OCI-LY1 (cell line): ENCODE measurements at regions not wholly inside any gene's neighbourhood (a gene's known extent, or its start where the extent isn't known, plus 50 kb on each side); places are given as distances from the start of the nearest gene placed in this dataset.

Experiments
- H2AFZ ChIP-seq: fragments of 200-600 bp; sonication (generic), shearing (Covaris generic); 2 replicates; pipeline ENCODE4 v1.6.0; 2014; ENCODE audit warnings: antibody characterized with exemption, mild to moderate bottlenecking, low read length
- H3F3A ChIP-seq: fragments of 200-600 bp; sonication (generic), shearing (Covaris generic); 2 replicates; pipeline ENCODE4 v1.6.0; 2014; ENCODE audit warnings: mild to moderate bottlenecking, antibody characterized with exemption, low read length, moderate library complexity; ENCODE audit not compliant: insufficient read depth
- H3K27ac ChIP-seq: fragments of 200-600 bp; sonication (generic); 2 replicates; pipeline ENCODE4 v1.5.1; 2014; ENCODE audit warnings: low read length, mixed run types, mild to moderate bottlenecking, low read depth; ENCODE audit not compliant: poor library complexity, severe bottlenecking
- H3K27me3 ChIP-seq: fragments of 200-600 bp; sonication (generic); 2 replicates; pipeline ENCODE4 v1.6.0; 2014; ENCODE audit warnings: antibody characterized with exemption, mild to moderate bottlenecking, low read length, moderate library complexity; ENCODE audit not compliant: insufficient read depth
- H3K36me3 ChIP-seq: fragments of 200-600 bp; sonication (generic); 2 replicates; pipeline ENCODE4 v1.6.1; 2014; ENCODE audit warnings: mild to moderate bottlenecking, antibody characterized with exemption, low read length, moderate library complexity, mixed read lengths; ENCODE audit not compliant: insufficient read depth
- H3K4me1 ChIP-seq: fragments of 200-600 bp; sonication (generic); 2 replicates; pipeline ENCODE4 v1.5.1; 2014; ENCODE audit warnings: mild to moderate bottlenecking, low read length, moderate library complexity; ENCODE audit not compliant: insufficient read depth, severe bottlenecking
- H3K4me2 ChIP-seq: fragments of 200-600 bp; sonication (generic), shearing (Covaris generic); 2 replicates; pipeline ENCODE4 v1.6.1; 2014; ENCODE audit warnings: low read length
- H3K4me3 ChIP-seq: fragments of 200-600 bp; sonication (generic); 2 replicates; pipeline ENCODE4 v1.5.1; 2014; ENCODE audit warnings: low read length, low read depth, mild to moderate bottlenecking, mixed read lengths; ENCODE audit not compliant: poor library complexity, severe bottlenecking
- H3K79me2 ChIP-seq: fragments of 200-600 bp; shearing (Covaris generic); 2 replicates; pipeline ENCODE4 v1.6.1; 2016; ENCODE audit warnings: mixed run types, low read length, mixed read lengths; ENCODE audit not compliant: insufficient read depth
- H3K9ac ChIP-seq: fragments of 200-600 bp; sonication (generic), shearing (Covaris generic); 2 replicates; pipeline ENCODE4 v1.6.1; 2014; ENCODE audit warnings: mild to moderate bottlenecking, low read length, mixed read lengths
- H3K9me2 ChIP-seq: fragments of 200-600 bp; sonication (generic), shearing (Covaris generic); 2 replicates; pipeline ENCODE4 v1.6.1; 2014; ENCODE audit warnings: low read depth, mild to moderate bottlenecking, low read length, mixed read lengths
- H3K9me3 ChIP-seq: fragments of 200-600 bp; shearing (Covaris generic); 2 replicates; pipeline ENCODE4 v1.6.1; 2014; ENCODE audit warnings: low read length, mixed read lengths
- H4K20me1 ChIP-seq: fragments of 200-600 bp; sonication (generic), shearing (Covaris generic); 2 replicates; pipeline ENCODE4 v1.6.0; 2016; ENCODE audit warnings: mild to moderate bottlenecking, low read length; ENCODE audit not compliant: insufficient read depth
- EZH2 ChIP-seq: fragments of 200-600 bp; sonication (generic), shearing (Covaris generic); IDR thresholded peaks from 2 replicates; pipeline ENCODE4 v1.8.0; 2017; ENCODE audit warnings: borderline replicate concordance, mixed run types, mild to moderate bottlenecking, antibody characterized with exemption, low read length, moderate library complexity, mixed read lengths
- TF ChIP-seq, protein P1 (sequence below): fragments of 200-600 bp; sonication (generic), shearing (Covaris generic); IDR thresholded peaks from 2 replicates; pipeline ENCODE4 v1.5.1; 2017; ENCODE audit warnings: mild to moderate bottlenecking, antibody characterized with exemption, low read length, moderate library complexity, mixed read lengths

DNA sequence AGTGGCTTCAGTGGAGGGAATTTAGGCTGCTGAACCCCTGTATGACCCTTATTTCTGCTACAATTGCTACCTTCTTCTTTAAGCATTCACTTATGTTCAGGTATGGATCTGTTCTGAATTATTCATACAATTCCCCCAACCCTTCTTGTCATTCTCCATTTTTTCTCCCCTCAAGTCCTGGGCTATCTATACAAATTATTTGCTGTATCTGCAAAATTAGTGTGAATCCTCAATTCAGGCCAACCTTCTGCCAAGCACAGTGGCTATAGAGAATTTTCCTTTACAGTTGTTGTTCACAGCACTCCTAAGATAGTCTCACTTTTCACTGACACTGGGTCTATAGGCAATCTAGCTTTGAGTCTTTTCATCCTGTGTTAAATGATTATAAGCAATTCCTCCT is 119.2 kb upstream of the CNTN1 start:
- Histone ChIP-seq H4K20me1 (no peaks in the 10 kb centered on the region), H3K79me2 (no peaks in the 10 kb centered on the region), H3K27ac (no peak overlapping the region), H3K27me3 (no peaks in the 10 kb centered on the region), H3K9ac (no peak overlapping the region), H3K9me2 (no peaks in the 10 kb centered on the region), H3K9me3 (no peaks in the 10 kb centered on the region), H2AFZ (no peak overlapping the region), H3K4me1 (no peaks in the 10 kb centered on the region), H3F3A (no peaks in the 10 kb centered on the region), H3K4me3 (no peak overlapping the region), H3K36me3 (no peaks in the 10 kb centered on the region), H3K4me2 (no peak overlapping the region)
- no peak for TF ChIP-seq EZH2
- TF ChIP-seq, protein P1, sequence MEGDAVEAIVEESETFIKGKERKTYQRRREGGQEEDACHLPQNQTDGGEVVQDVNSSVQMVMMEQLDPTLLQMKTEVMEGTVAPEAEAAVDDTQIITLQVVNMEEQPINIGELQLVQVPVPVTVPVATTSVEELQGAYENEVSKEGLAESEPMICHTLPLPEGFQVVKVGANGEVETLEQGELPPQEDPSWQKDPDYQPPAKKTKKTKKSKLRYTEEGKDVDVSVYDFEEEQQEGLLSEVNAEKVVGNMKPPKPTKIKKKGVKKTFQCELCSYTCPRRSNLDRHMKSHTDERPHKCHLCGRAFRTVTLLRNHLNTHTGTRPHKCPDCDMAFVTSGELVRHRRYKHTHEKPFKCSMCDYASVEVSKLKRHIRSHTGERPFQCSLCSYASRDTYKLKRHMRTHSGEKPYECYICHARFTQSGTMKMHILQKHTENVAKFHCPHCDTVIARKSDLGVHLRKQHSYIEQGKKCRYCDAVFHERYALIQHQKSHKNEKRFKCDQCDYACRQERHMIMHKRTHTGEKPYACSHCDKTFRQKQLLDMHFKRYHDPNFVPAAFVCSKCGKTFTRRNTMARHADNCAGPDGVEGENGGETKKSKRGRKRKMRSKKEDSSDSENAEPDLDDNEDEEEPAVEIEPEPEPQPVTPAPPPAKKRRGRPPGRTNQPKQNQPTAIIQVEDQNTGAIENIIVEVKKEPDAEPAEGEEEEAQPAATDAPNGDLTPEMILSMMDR = no peak

DNA sequence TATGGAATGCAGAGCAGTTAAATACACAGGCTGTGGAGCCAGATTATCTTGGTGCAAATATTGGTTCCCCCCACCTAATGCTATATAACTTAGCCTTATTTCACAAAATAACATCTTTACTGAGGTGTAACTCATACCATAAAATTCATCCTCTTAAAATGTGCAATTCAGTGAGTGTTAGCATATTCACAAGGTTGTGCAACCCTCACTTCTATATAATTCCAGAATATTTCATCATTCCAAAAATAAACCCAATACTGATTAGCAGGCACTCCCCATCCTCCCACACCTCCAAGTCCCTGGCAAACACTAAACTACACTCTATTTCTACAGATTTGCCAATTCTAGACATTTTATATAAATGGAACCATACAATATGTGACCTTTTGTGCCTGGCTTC is 116.3 kb upstream of the CNTN1 start:
- Histone ChIP-seq H3K4me3 (no peak overlapping the region), H3K36me3 (no peaks in the 10 kb centered on the region), H3K9me3 (peaks cover 3% of the 10 kb centered on the region; the same call in 1 of the 2 replicates), H3K27me3 (no peaks in the 10 kb centered on the region), H3K9me2 (no peaks in the 10 kb centered on the region), H4K20me1 (no peaks in the 10 kb centered on the region), H3F3A (no peaks in the 10 kb centered on the region), H3K4me1 (no peaks in the 10 kb centered on the region), H3K79me2 (no peaks in the 10 kb centered on the region), H2AFZ (no peak overlapping the region), H3K4me2 (no peak overlapping the region), H3K9ac (no peak overlapping the region), H3K27ac (no peak overlapping the region)
- no peak for TF ChIP-seq EZH2
- TF ChIP-seq, protein P1 = no peak

DNA sequence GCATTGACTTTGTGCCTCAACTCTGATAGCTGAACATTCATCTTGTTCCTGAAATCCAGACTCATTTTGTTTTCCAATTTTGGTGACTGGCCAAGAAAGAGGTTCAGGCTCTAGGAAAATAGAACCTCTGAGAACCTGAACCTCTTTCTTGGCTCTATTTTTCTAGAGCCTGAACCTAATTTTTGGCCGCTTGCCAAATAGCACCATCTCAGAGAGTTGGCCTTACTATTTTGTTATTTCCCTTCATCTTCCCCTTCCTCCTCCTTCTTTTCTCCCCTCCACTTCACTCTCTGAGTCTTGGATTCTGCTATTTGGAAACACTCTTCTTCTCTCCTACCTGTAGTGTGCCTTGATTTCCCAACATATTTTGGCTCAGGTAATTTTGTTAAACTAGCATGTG is 114.4 kb upstream of the CNTN1 start:
- Histone ChIP-seq H3K9ac (no peak overlapping the region), H4K20me1 (no peaks in the 10 kb centered on the region), H3K4me1 (no peaks in the 10 kb centered on the region), H3K9me2 (no peaks in the 10 kb centered on the region), H3K79me2 (no peaks in the 10 kb centered on the region), H3K27ac (no peak overlapping the region), H3K4me3 (no peak overlapping the region), H3K27me3 (no peaks in the 10 kb centered on the region), H3K36me3 (no peaks in the 10 kb centered on the region), H3K4me2 (no peak overlapping the region), H3K9me3 (peaks cover 3% of the 10 kb centered on the region; the same call in 1 of the 2 replicates), H3F3A (no peaks in the 10 kb centered on the region), H2AFZ (no peak overlapping the region)
- TF ChIP-seq, protein P1 = no peak
- no peak for TF ChIP-seq EZH2
